Prostate gland (tissue), 2 donors: ENCODE measurements at regions not wholly inside any gene's neighbourhood (a gene's known extent, or its start where the extent isn't known, plus 50 kb on each side); places are given as distances from the start of the nearest gene placed in this dataset.

Experiments
- CTCF ChIP-seq, 4 experiments: fragments of 200-600 bp in 2 of 4; fragments of 450-650 bp in 2 of 4; sonication (generic) in 2 of 4; IDR thresholded peaks; 1 replicate in 3 of 4; 2 replicates in 1 of 4; pipeline ENCODE4 v1.5.1; 2016 to 2019; ENCODE audit warnings: antibody characterized with exemption in 4 of 4, mild to moderate bottlenecking in 2 of 4, moderate library complexity in 2 of 4
- POLR2A ChIP-seq: fragments of 450-650 bp; IDR thresholded peaks from one replicate; pipeline ENCODE4 v1.6.1; 2016; ENCODE audit warnings: antibody characterized with exemption, mild to moderate bottlenecking
- POLR2AphosphoS5 ChIP-seq: sonication (generic); formaldehyde crosslinking; IDR thresholded peaks from one replicate; pipeline ENCODE4 v1.6.1; 2017; ENCODE audit warnings: antibody characterized with exemption

GRCh38 chr5:174359071-174359470, 313.6 kb downstream of the NSG2 start:
- TF ChIP-seq CTCF (IDR thresholded peaks at IDR 0.05): no peak
- TF ChIP-seq POLR2A: no peak
- TF ChIP-seq POLR2AphosphoS5: no peak
